ENCODE measurements at regions not wholly inside any gene's neighbourhood (a gene's known extent, or its start where the extent isn't known, plus 50 kb on each side); places are given as distances from the start of the nearest gene placed in this dataset.

GRCh38 chr13:111394211-111394922 lies 73.9 kb downstream of the TEX29 start:
- no peak for DNase-seq (ENCODE audit: low read depth)

- no peak for DNase-seq (ENCODE audit: low read depth)
Measured at GRCh38 chr13:111395511-111396393, 75.3 kb downstream of the TEX29 start.

GRCh38 chr13:111396457-111396856 lies 76.0 kb downstream of the TEX29 start:
- no peak for DNase-seq (ENCODE audit: low read depth)

- DNase-seq (ENCODE audit: low read depth), result no peak
Measured at GRCh38 chr13:111397202-111397880, 76.9 kb downstream of the TEX29 start.

- DNase-seq (ENCODE audit: low read depth), result no peak
Measured at GRCh38 chr13:111398196-111398595, 77.8 kb downstream of the TEX29 start.

GRCh38 chr13:111398715-111399299 lies 78.4 kb downstream of the TEX29 start:
- no peak for DNase-seq (ENCODE audit: low read depth)

GRCh38 chr13:111399334-111399733 lies 78.9 kb downstream of the TEX29 start:
- DNase-seq (ENCODE audit: low read depth), result no peak

- no peak for DNase-seq (ENCODE audit: low read depth)
Measured at GRCh38 chr13:111399776-111400538, 79.5 kb downstream of the TEX29 start.

- no peak for DNase-seq (ENCODE audit: low read depth)
Measured at GRCh38 chr13:111401151-111401550, 80.7 kb downstream of the TEX29 start.

- no peak for DNase-seq (ENCODE audit: low read depth)
Measured at GRCh38 chr13:111401755-111402154, 81.3 kb downstream of the TEX29 start.

- DNase-seq (ENCODE audit: low read depth), result no peak
Measured at GRCh38 chr13:111402441-111402840, 82.0 kb downstream of the TEX29 start.

- DNase-seq (ENCODE audit: low read depth), result no peak
Measured at GRCh38 chr13:111403266-111403665, 82.8 kb downstream of the TEX29 start.

GRCh38 chr13:111404746-111405145 lies 84.3 kb downstream of the TEX29 start:
- DNase-seq (ENCODE audit: low read depth), result no peak

- no peak for DNase-seq (ENCODE audit: low read depth)
Measured at GRCh38 chr13:111406636-111407035, 86.2 kb downstream of the TEX29 start.

GRCh38 chr13:111407381-111408131 lies 87.1 kb downstream of the TEX29 start:
- no peak for DNase-seq (ENCODE audit: low read depth)

- DNase-seq (ENCODE audit: low read depth), result no peak
Measured at GRCh38 chr13:111409413-111409812, 89.0 kb downstream of the TEX29 start.

- no peak for DNase-seq (ENCODE audit: low read depth)
Measured at GRCh38 chr13:111410232-111411021, 90.0 kb downstream of the TEX29 start.

- DNase-seq (ENCODE audit: low read depth), result no peak
Measured at GRCh38 chr13:111411151-111411858, 90.9 kb downstream of the TEX29 start.

- no peak for DNase-seq (ENCODE audit: low read depth)
Measured at GRCh38 chr13:111411919-111412650, 91.6 kb downstream of the TEX29 start.

Data from activated T-cell treated with anti-CD3 and anti-CD28 coated beads for 24 hours (primary cell).